Body of pancreas (tissue), 4 donors: ENCODE measurements at regions not wholly inside any gene's neighbourhood (a gene's known extent, or its start where the extent isn't known, plus 50 kb on each side); places are given as distances from the start of the nearest gene placed in this dataset.

ENCODE experiments used
- ATAC-seq: fragments of 150-250 bp; one replicate; pipeline ENCODE4 v1.9.1; 2016
- DNase-seq, 4 donors: peaks; one replicate each; pipeline ENCODE4 v3.0.0-alpha.2; 2019
- H3K27ac ChIP-seq, 4 donors: fragments of 200-600 bp; sonication (generic); 1 replicate in 3 of 4; 2 replicates in 1 of 4; pipeline versions ENCODE4 v1.5.1 to v1.6.1; 2016 to 2019; ENCODE audit warnings: mild to moderate bottlenecking in 1 of 4, mixed read lengths in 1 of 4, moderate library complexity in 1 of 4
- H3K27me3 ChIP-seq, 2 donors: fragments of 200-600 bp; sonication (generic); one replicate each; pipeline ENCODE4 v1.6.0; 2016; ENCODE audit warnings: mild to moderate bottlenecking in 1 of 2
- H3K36me3 ChIP-seq, 2 donors: fragments of 200-600 bp; sonication (generic); replicated peaks in 1 of 2; 2 replicates each; pipeline ENCODE4 v1.5.1; 2016; ENCODE audit warnings: low read depth in 2 of 2; ENCODE audit not compliant: insufficient read depth in 1 of 2
- H3K4me1 ChIP-seq: fragments of 200-600 bp; sonication (generic); one replicate; pipeline ENCODE4 v1.6.0; 2016
- H3K4me3 ChIP-seq, 2 donors: fragments of 200-600 bp; sonication (generic); 1 replicate in 1 of 2; 2 replicates in 1 of 2; pipeline ENCODE4 v1.5.1; 2016 to 2019
- H3K9me3 ChIP-seq, 3 donors: fragments of 200-600 bp; sonication (generic); 1 replicate in 2 of 3; 2 replicates in 1 of 3; pipeline ENCODE4 v1.5.1; 2016
- POLR2A ChIP-seq, 3 donors: fragments of 450-650 bp; IDR thresholded peaks; one replicate each; pipeline ENCODE4 v1.6.1; 2016; ENCODE audit warnings: antibody characterized with exemption in 3 of 3, mild to moderate bottlenecking in 2 of 3
- WGBS, 2 donors: methylation state at CpG; one replicate each; pipeline ENCODE4 v1.1.5; 2017; 5-methylcytosine and 5-hydroxymethylcytosine counted together
- intact Hi-C: fragments of 100-400 bp; cut with DNase I; formaldehyde crosslinking; loops from one replicate; pipeline ENCODE4 v1.15.1; 2023
- TF ChIP-seq, protein P1 (sequence below), 7 experiments: fragments of 450-650 bp in 4 of 7; fragments of 200-600 bp in 3 of 7; sonication (generic) in 3 of 7; IDR thresholded peaks; one replicate each; pipeline ENCODE4 v1.5.1; 2016 to 2019; ENCODE audit warnings: antibody characterized with exemption in 7 of 7

- DNase-seq (no peak), ATAC-seq (no peak)
- Histone ChIP-seq H3K27ac (no peak overlapping the region), H3K36me3 (no peaks in the 10 kb centered on the region), H3K4me1 (peaks cover 5% of the 10 kb centered on the region), H3K9me3 (no peaks in the 10 kb centered on the region), H3K4me3 (no peak overlapping the region), H3K27me3 (no peaks in the 10 kb centered on the region)
- TF ChIP-seq POLR2A (IDR thresholded peaks at IDR 0.05) = no peak
- TF ChIP-seq, protein P1, sequence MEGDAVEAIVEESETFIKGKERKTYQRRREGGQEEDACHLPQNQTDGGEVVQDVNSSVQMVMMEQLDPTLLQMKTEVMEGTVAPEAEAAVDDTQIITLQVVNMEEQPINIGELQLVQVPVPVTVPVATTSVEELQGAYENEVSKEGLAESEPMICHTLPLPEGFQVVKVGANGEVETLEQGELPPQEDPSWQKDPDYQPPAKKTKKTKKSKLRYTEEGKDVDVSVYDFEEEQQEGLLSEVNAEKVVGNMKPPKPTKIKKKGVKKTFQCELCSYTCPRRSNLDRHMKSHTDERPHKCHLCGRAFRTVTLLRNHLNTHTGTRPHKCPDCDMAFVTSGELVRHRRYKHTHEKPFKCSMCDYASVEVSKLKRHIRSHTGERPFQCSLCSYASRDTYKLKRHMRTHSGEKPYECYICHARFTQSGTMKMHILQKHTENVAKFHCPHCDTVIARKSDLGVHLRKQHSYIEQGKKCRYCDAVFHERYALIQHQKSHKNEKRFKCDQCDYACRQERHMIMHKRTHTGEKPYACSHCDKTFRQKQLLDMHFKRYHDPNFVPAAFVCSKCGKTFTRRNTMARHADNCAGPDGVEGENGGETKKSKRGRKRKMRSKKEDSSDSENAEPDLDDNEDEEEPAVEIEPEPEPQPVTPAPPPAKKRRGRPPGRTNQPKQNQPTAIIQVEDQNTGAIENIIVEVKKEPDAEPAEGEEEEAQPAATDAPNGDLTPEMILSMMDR (IDR thresholded peaks at IDR 0.05) = no peak
- intact Hi-C loops = no loop called here
Measured at GRCh38 chr6:25176466-25176865, 102.7 kb upstream of the CARMIL1 start.

GRCh38 chr6:25177500-25178028, 101.6 kb upstream of the CARMIL1 start:
- 92 to 100% methylated on average over 1 of the region's 1 CpG for WGBS, 2 donors
- H3K4me1 ChIP-seq = peaks cover 5% of the 10 kb centered on the region
- TF ChIP-seq POLR2A (IDR thresholded peaks at IDR 0.05) = no peak
- TF ChIP-seq, protein P1 (IDR thresholded peaks at IDR 0.05) = no peak
- no peak for DNase-seq
- H3K9me3 ChIP-seq = no peaks in the 10 kb centered on the region
- H3K4me3 ChIP-seq = no peak overlapping the region
- no peaks in the 10 kb centered on the region for H3K27me3 ChIP-seq
- no peaks in the 10 kb centered on the region for H3K36me3 ChIP-seq
- intact Hi-C loops = no loop called here
- H3K27ac ChIP-seq = no peak overlapping the region
- ATAC-seq = no peak

DNA sequence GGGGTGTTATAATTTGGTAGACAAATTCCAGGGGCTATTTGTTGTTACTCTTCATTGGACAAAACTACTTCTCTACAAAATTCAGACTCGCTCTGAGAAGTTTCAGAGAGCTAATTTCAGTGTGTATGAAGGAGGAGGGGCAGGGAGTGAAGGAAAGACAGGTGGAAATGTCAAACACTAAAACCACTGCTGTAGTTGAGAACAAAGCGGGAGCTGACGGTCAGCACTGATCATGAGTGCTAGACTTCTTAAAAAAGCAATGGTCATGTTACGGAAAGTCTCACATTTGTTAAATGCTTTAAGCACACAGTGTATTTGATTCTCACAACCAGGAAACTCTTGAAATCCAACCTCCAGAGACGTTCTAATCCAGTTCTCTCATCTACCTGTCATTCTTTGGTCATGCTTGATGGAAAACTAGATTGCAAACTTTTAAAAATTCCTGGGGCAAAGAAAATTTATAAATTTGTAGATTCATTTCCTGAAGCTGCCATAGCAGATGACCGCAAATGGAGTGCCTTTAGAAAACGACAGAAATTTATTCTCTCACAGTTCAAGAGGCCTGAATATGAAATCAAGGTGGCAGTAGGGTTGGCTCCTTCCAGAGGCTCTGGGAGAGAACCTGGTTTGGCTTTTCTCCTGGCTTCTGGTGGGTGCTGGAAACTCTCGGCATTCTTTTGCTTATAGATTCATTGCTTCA, 100.7 kb upstream of the CARMIL1 start:
- ATAC-seq = no peak
- WGBS, 2 donors = 72% methylated on average over 8 of the region's 8 CpGs
- Histone ChIP-seq H3K9me3 (no peaks in the 10 kb centered on the region), H3K4me1 (peaks cover 5% of the 10 kb centered on the region), H3K4me3 (no peak overlapping the region), H3K27me3 (no peaks in the 10 kb centered on the region), H3K27ac (peak overlapping the region in 1 of 4 donors; percentile 44), H3K36me3 (no peaks in the 10 kb centered on the region)
- intact Hi-C loops = no loop called here
- TF ChIP-seq, protein P1 (IDR thresholded peaks at IDR 0.05) = no peak
- TF ChIP-seq POLR2A (IDR thresholded peaks at IDR 0.05) = no peak
- DNase-seq = no peak

DNA sequence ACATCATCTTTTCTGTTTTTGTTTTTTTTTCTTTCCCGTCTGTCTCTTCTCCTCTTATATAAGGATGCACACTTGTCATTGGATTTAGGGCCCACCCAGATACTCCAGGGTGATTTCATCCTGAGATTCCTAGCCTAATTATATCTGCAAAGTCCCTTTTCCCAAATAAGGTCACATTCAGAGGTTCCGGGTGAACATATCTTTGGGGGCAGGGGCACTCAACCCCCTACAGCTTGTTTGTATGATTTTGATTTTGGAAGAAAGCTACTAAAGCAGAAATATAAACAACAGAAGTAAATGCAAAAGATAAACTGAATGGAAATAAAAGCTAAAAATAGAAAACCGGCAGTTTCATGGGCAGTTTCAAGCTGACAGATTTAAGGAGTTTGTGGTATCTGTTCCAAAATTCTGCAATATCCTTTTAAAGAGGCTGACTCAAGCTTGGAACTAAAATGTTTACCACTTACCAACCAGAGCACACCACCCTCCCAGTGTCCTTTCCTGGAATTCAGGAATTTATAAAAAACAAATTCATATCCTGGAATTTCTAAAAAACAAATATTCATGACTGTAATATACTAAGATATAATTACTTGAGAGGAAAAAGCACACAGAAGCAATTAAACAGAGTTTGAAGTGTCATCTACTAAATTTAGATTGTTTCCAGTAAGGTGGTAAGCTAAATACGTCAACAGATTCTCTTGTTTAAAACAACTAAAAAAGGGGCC, 100.0 kb upstream of the CARMIL1 start:
- Histone ChIP-seq H3K9me3 (no peaks in the 10 kb centered on the region), H3K27ac (peak overlapping the region in 2 of 4 donors; percentile 39 to 44), H3K36me3 (no peaks in the 10 kb centered on the region), H3K27me3 (no peaks in the 10 kb centered on the region), H3K4me1 (peaks cover under 1% of the 10 kb centered on the region), H3K4me3 (no peak overlapping the region)
- DNase-seq (no peak), ATAC-seq (peak; percentile 58)
- intact Hi-C loops = no loop called here
- TF ChIP-seq, protein P1 (IDR thresholded peaks at IDR 0.05) = no peak
- TF ChIP-seq POLR2A (IDR thresholded peaks at IDR 0.05) = no peak
- 51 to 67% methylated on average over 4 of the region's 4 CpGs for WGBS, 2 donors
